GM18873 (cell line): ENCODE measurements at regions not wholly inside any gene's neighbourhood (a gene's known extent, or its start where the extent isn't known, plus 50 kb on each side); places are given as distances from the start of the nearest gene placed in this dataset.

Source experiments
- ATAC-seq: cut with Tn5 transposase; IDR thresholded peaks from one replicate; pipeline ENCODE4 v1.9.1; 2021; ENCODE audit warnings: mild to moderate bottlenecking, moderate library complexity, moderate number of reproducible peaks; ENCODE audit not compliant: unreplicated experiment, low FRiP score

DNA sequence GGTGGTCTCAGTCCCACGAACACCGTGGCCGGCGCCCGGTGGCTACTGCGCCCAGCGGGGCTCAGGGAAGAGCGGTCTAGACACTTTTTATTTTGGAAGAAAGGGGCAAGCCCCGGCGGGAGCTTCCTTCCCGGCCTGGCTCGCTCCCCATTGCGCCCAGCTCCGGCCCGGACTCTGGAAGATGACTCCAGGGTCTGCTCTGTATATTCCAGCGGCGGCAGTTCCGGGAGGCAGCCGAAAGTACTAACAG, 225.1 kb upstream of the CRY1 start:
- no peak for ATAC-seq

- no peak for ATAC-seq
Observed at GRCh38 chr12:107318806-107319532, 225.6 kb upstream of the CRY1 start.

DNA sequence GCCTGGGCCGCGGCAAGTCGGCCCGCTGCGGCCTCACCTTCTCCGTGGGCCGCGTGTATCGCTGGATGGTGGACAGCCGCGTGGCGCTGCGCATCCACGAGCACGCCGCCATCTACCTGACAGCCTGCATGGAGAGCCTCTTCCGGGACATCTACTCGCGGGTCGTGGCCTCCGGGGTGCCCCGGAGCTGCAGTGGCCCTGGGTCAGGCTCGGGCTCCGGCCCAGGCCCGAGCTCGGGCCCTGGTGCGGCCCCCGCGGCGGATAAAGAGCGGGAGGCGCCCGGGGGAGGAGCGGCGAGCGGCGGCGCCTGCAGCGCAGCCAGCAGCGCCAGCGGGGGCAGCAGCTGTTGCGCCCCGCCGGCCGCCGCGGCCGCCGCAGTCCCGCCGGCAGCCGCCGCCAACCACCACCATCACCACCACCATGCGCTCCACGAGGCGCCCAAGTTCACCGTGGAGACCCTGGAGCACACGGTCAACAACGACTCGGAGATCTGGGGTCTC, 226.2 kb upstream of the CRY1 start:
- ATAC-seq: no peak

DNA sequence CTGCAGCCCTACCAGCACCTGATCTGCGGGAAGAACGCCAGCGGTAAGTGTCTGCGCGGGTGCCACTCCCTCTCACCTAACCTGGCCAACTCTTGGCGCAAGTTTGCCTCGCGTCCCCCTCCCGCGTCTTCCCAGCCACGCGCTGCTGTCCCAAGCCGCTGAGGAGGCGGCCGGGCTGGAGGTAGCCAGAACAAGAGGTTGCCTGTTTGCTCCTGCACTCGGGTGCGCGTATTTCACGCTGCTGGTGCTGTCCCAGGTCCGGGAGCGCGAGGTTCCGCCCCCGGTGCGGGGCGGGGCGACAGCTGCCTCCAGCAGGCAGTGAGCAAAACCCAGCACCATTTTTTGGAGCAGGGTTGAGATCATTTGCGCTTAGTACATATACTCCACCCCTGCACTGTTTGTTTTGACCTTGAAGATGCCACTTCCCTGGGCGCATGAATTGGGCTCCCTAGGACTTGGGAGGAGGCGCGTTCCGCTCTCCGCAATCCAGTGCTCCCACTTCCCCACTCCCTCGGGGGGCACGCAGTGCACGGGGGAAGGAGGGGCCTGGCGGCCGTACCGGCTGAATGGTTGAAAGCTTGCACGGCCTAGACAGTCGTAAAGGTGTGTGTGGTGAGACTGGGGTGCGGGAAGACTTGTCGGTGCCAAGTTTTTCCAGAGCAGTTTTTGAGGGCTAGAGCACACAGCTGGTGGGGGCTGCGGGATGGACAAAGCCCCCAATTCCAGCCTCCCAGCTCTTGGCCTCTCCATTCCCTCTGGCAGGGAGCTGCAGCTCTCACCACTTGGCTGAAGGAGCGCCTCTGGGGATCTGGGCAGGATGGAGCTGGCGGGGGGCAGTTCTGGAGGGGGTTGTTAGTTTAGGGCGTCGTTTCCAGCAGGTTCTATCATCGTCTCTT, 226.9 kb upstream of the CRY1 start:
- ATAC-seq: no peak

DNA sequence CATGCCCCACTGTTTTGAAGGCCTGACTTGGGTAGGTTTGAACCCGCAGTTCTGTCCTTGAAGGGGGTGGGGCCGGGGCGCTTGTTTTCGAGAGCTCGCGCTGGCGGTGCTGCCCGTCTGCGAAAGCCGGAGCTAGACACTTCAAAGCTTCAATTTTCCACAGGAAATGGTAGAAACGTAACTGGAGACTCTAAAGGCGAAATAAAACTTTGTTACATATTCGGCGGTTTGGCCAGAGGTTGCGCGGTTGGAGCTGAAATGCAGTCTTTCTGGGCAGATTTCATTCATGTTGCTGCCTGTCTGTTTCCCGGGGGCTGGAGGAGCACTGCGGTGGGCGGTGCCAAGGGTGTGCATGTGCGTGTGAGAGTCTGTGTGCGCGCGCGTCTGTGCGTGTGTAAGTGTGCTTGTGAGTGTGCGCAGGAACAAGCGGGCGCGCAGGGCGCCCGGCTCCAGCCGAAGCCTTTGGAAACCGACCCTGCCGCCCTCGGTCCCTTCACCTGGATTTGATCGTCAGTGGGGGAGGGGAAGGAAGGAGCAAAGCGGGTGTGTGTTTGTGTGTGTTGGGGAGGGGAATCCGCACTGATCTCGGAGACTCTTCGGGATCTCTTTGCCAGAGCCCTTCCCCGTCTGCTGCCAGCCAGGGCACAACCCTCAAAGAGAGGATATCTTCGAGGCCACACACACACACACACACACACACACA, 227.7 kb upstream of the CRY1 start:
- no peak for ATAC-seq

DNA sequence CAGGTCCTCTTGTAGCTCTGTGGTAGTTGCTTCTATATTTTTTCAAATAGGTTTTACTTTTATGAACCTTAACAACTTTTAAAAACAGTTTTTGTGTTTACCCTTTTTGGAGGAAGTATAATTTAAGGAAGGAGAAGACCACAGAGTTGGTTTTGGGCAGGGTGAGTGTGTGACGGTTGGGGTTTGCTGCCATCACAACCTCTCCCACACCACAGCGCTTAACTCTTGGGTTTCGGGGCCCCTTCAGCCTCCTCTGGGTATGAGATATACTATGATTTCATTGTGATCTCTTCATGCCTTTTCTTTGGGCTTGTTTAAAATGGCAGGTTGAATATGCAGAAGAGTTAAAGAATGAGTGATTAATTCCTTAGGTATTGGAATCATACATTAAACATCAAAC, 228.7 kb upstream of the CRY1 start:
- ATAC-seq: no peak

DNA sequence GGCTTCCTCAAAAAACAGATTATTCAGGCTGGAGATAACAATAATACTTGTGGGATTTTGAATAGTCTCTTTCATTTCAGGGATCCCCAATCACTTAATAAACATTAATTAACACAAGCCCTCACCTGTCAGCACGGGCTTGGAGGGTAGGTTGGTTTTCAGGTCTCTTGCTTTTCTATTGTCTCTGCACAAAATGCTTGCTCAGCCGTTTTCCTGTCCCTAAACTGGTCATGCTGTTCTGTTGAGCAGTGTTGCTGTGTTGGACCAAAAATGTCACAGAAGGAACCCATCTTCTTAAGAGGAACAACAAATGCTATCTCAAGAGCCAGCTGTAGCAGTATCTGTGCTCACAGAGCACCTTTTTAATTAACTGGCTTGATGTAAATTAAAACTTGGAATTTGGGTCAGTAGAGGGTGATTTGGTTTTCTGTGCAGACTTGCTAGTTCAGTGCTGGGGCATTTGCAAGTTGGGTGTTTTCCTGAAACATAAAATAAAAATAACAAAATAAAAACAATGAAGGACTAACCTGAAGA, 231.8 kb upstream of the CRY1 start:
- ATAC-seq: no peak

DNA sequence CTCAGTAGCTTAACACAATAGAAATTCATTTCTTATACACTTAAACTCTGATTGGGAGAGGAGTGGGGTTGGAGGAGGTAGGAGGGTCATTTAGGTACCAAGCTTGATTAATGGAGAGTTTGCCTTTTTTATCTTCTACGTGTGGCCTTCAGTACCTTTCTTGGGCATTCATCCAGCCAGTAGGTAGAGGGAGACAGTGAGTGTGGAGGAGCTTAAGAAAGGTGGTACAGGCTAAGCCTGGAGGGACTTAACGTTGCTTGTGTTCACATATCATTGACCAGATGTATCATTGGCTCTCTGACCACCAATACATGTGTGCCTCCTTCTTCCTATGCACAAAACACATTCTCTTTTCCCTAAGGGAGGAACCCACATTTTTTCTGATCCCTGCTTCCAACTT, 232.9 kb upstream of the CRY1 start:
- ATAC-seq: no peak

- ATAC-seq: no peak
Observed at GRCh38 chr12:107327651-107328182, 234.4 kb upstream of the CRY1 start.

DNA sequence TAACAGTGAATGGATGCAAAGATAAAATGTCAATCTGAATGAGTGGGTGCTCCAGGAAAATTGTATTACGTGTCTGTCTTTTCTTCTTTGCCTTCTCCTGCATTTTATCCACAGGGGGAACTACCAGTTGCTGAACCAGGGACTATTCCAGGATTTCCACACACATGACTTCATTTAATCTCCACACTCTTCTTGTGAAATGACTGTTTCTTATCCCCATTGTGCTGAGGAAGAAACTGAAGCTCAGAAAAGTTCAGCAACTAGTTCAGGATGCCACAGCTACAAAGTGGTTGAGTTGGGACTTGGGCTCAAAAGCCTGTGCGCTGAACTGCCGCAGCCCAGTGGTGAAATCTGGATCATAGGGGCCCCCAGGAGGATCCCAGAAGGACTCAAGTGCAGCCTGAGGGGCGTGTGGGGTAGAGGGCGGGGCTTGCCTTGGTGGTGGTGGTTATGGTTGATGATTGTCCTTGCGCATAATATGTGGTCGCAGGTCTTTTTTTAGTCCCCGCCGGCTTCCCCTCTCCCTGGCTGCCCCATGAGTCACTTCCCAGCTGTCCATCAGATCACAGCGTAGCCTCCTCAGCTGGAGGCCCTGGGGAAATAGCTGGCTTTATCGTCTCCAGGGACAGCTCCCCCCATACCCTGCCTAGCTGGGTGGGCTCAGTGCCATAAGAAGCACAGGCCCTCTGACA, 235.2 kb upstream of the CRY1 start:
- ATAC-seq: no peak

DNA sequence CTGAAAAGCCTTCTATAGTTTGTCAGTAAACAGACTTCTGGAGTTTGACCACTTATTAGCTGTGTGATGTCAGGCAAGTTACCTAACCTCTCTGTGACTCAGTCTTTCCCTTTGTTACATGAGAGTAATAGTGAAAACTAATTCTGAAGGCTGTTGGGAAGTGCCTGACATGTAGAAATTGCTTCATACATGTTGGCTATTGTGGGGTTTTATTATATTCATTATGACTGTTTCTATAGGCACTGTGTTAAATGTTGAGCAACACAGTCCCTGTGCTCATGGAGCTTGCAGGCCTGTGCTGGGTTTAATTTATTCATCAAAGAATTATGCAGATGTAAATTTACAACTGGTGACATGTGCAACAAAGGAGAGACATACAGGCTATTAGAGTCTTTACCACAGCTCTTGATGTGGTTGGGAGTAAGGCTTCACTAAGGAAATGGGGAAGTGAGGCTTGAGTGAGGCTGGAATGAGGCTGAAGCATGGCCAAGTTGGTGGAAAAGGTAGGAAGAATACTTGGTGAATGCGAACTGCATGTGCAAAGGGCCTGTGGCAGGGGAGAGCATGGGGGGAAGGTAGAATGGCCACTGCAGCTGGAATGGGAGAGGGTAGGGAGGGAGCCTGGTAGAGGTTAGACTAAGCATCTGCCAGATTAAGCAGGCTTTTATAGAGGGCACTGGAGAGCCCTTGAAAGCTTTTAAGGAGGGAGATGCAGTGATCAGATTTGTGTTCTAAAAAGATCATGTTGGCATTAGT, 236.4 kb upstream of the CRY1 start:
- ATAC-seq: no peak

- ATAC-seq: no peak
Observed at GRCh38 chr12:107330831-107331431, 237.6 kb upstream of the CRY1 start.

GRCh38 chr12:107331471-107331870, 238.1 kb upstream of the CRY1 start:
- ATAC-seq: no peak

- no peak for ATAC-seq
Observed at GRCh38 chr12:107331912-107332311, 238.6 kb upstream of the CRY1 start.

GRCh38 chr12:107332743-107333142, 239.4 kb upstream of the CRY1 start:
- no peak for ATAC-seq

DNA sequence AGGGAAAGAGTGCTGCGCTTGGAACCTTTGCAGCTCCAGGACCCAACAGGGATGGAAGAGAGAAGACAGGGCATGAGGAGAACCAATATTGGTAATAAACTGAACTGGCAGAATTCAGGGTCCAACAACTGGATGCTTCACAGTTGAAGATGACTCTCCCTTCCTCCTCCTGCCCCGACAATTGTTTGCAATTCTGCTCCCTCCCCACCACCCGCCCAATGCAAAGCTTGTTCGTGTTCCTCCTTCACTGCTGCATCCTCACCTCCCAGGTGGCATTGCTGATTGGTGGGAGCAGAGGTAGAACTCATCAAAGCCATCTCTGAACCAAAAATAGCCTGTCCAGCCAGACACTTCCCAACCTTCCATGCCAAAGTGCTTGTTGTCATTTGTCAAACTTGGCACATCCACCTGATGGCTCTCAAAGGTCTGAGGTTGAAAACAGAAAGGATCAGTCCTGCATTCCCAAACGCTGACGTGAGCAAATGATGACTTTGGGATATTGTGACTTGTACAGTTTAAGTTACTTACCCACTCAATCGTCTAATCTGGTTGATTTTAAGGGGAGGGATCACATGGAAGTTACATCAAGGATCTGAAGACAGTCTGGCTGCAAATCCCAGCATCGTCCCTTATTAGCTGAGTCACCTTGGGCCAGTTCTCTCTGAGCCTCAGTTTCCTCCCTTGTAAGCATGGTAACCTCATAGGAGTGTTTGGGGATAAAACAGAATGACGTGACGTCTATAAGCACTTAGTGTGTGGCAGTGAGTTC, 242.6 kb upstream of the CRY1 start:
- no peak for ATAC-seq

GRCh38 chr12:107336695-107337094, 243.3 kb upstream of the CRY1 start:
- no peak for ATAC-seq

DNA sequence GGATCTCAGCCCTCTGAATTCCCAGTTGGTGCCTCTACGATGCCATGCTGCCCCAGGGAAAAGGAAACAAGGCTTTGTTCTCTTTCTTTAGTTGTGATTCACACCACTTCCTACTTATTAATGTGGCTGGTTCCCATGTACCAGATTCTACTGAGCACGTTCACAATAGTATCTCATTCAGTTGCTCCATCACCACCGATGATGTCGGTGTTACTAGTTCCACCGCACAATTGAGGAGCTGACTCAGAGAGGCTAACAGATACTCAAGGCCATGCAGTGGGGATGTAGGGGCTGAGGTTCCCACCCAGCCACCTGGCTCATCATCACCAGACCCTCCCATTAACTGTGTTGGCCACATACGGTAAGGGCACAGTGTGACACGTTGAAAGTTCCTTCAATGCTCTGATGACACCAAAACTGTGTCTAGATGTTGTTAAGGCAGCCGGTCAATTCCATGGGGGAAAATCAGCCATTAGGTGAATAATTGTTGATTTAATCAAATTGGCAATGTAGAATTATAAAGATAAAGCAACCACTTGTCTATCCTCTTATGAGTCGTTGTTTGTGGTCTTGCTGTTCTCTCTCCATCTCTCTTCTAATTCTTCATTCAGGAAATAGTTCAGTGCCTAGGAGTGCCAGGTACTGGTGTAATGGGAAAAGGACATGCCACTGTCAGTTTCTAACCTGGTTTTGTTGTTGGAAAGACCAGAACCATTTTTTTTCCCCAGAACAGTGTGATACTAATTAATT, 244.2 kb upstream of the CRY1 start:
- ATAC-seq: no peak
